Ovary (tissue), 3 donors: ENCODE measurements at regions not wholly inside any gene's neighbourhood (a gene's known extent, or its start where the extent isn't known, plus 50 kb on each side); places are given as distances from the start of the nearest gene placed in this dataset.

ENCODE experiments used
- CTCF ChIP-seq, 3 donors: fragments of 450-650 bp in 2 of 3; fragments of 200-600 bp in 1 of 3; IDR thresholded peaks; one replicate each; pipeline versions ENCODE4 v1.5.1 to v1.8.0; 2016 to 2022; ENCODE audit warnings: antibody characterized with exemption in 3 of 3, mild to moderate bottlenecking in 1 of 3
- POLR2A ChIP-seq: fragments of 450-650 bp; IDR thresholded peaks from one replicate; pipeline ENCODE4 v1.6.1; 2017; ENCODE audit warnings: antibody characterized with exemption, mild to moderate bottlenecking, moderate library complexity
- donor health status: DM: no; HTN: no; CAD: no.

- no peak for TF ChIP-seq CTCF (IDR thresholded peaks at IDR 0.05)
- no peak for TF ChIP-seq POLR2A
These were observed 624.2 kb upstream of the AGA start for GRCh38 chr4:178066338-178066941.
